WTC11 (cell line): ENCODE measurements at regions not wholly inside any gene's neighbourhood (a gene's known extent, or its start where the extent isn't known, plus 50 kb on each side); places are given as distances from the start of the nearest gene placed in this dataset.

Source experiments
- ATAC-seq: fragments of 200-7000 bp; cut with Tn5 transposase; 2 replicates; pipeline ENCODE4 v1.10.0; 2021; ENCODE audit warnings: mild to moderate bottlenecking, moderate library complexity
- CTCF ChIA-PET: fragments of 300-600 bp; sonication (Branson Sonifier 250); formaldehyde crosslinking; loops from one replicate; lab custom pipeline; 2021; ENCODE audit warnings: antibody characterized with exemption; lab: Charles Lee
- POLR2A ChIA-PET: fragments of 350-600 bp; sonication (Branson Sonifier 250); formaldehyde crosslinking; loops from one replicate; lab custom pipeline; 2021; ENCODE audit warnings: antibody characterized with exemption; lab: Charles Lee
- DNase-seq: peaks from one replicate; pipeline ENCODE4 v3.0.0; 2021; ENCODE audit warnings: low spot score
- H3K27ac Mint-ChIP-seq: 2 replicates; pipeline ENCODE4 v1.8.0; 2021; ENCODE audit warnings: mixed read lengths
- H3K27me3 Mint-ChIP-seq: 2 replicates; pipeline ENCODE4 v1.8.0; 2021; ENCODE audit warnings: low read depth, mild to moderate bottlenecking, moderate library complexity, mixed read lengths
- H3K36me3 Mint-ChIP-seq: 2 replicates; pipeline ENCODE4 v1.8.0; 2021; ENCODE audit warnings: mixed read lengths
- H3K4me1 Mint-ChIP-seq: 2 replicates; pipeline ENCODE4 v1.8.0; 2022; ENCODE audit warnings: mixed read lengths
- H3K4me3 Mint-ChIP-seq: 2 replicates; pipeline ENCODE4 v1.8.0; 2021; ENCODE audit warnings: mild to moderate bottlenecking, moderate library complexity, mixed read lengths
- H3K9me3 Mint-ChIP-seq: 2 replicates; pipeline ENCODE4 v1.8.0; 2021; ENCODE audit warnings: mixed read lengths
- ATF1 ChIP-seq: sonication (generic); formaldehyde crosslinking; IDR thresholded peaks from 2 replicates; pipeline ENCODE4 v1.8.1; 2023; ENCODE audit warnings: mild to moderate bottlenecking, moderate library complexity, missing genetic modification reagents
- CREB1 ChIP-seq: sonication (generic); formaldehyde crosslinking; IDR thresholded peaks from 2 replicates; pipeline ENCODE4 v1.8.0; 2023; ENCODE audit warnings: mild to moderate bottlenecking, missing genetic modification reagents
- CREM ChIP-seq: sonication (generic); formaldehyde crosslinking; IDR thresholded peaks from 2 replicates; pipeline ENCODE4 v1.8.1; 2022; ENCODE audit warnings: mild to moderate bottlenecking, missing genetic modification reagents, moderate library complexity
- IRF2 ChIP-seq: sonication (generic); formaldehyde crosslinking; IDR thresholded peaks from 2 replicates; pipeline ENCODE4 v1.8.0; 2022; ENCODE audit warnings: low read depth, missing genetic modification reagents, borderline replicate concordance
- MYBL2 ChIP-seq: sonication (generic); formaldehyde crosslinking; IDR thresholded peaks from 2 replicates; pipeline ENCODE4 v1.8.1; 2023; ENCODE audit warnings: mild to moderate bottlenecking, moderate library complexity, missing genetic modification reagents
- NFATC4 ChIP-seq: fragments of 250-450 bp; sonication (Bioruptor Pico); IDR thresholded peaks from 2 replicates; pipeline ENCODE4 v1.9.0; 2021; ENCODE audit warnings: mild to moderate bottlenecking
- NR2C2 ChIP-seq: sonication (generic); formaldehyde crosslinking; IDR thresholded peaks from 2 replicates; pipeline ENCODE4 v1.8.0; 2022; ENCODE audit warnings: mild to moderate bottlenecking, missing genetic modification reagents
- RORB ChIP-seq: fragments of 250-450 bp; sonication (Bioruptor Pico); IDR thresholded peaks from 2 replicates; pipeline ENCODE4 v1.9.0; 2021; ENCODE audit warnings: mild to moderate bottlenecking
- SMAD3 ChIP-seq: sonication (generic); formaldehyde crosslinking; IDR thresholded peaks from 2 replicates; pipeline ENCODE4 v1.8.0; 2022; ENCODE audit warnings: missing genetic modification reagents, mild to moderate bottlenecking, borderline replicate concordance
- ZNF121 ChIP-seq: sonication (generic); formaldehyde crosslinking; IDR thresholded peaks from 2 replicates; pipeline ENCODE4 v1.8.0; 2023; ENCODE audit warnings: missing genetic modification reagents
- ZNF138 ChIP-seq: sonication (generic); formaldehyde crosslinking; conservative IDR thresholded peaks from 2 replicates; pipeline ENCODE4 v1.8.1; 2022; ENCODE audit warnings: mild to moderate bottlenecking, moderate library complexity, missing genetic modification reagents
- ZNF219 ChIP-seq: sonication (generic); formaldehyde crosslinking; IDR thresholded peaks from 2 replicates; pipeline ENCODE4 v1.8.0; 2023; ENCODE audit warnings: missing genetic modification reagents, mild to moderate bottlenecking, borderline replicate concordance
- ZNF317 ChIP-seq: sonication (generic); formaldehyde crosslinking; IDR thresholded peaks from 2 replicates; pipeline ENCODE4 v1.8.1; 2023; ENCODE audit warnings: low read depth, mild to moderate bottlenecking, moderate library complexity, missing genetic modification reagents, borderline replicate concordance
- TF ChIP-seq, protein P1 (sequence below): fragments of 250-450 bp; sonication (Bioruptor Pico); conservative IDR thresholded peaks from 2 replicates; pipeline ENCODE4 v1.9.0; 2021; ENCODE audit warnings: mild to moderate bottlenecking
- TF ChIP-seq, protein P2 (sequence below): sonication (generic); formaldehyde crosslinking; IDR thresholded peaks from 2 replicates; pipeline ENCODE4 v1.8.1; 2022; ENCODE audit warnings: low read depth, missing genetic modification reagents, borderline replicate concordance
- TF ChIP-seq, protein P3 (sequence below): sonication (generic); formaldehyde crosslinking; IDR thresholded peaks from 2 replicates; pipeline ENCODE4 v1.8.1; 2023; ENCODE audit warnings: mild to moderate bottlenecking, moderate library complexity, missing genetic modification reagents
- TF ChIP-seq, protein P4 (sequence below): sonication (generic); formaldehyde crosslinking; IDR thresholded peaks from 2 replicates; pipeline ENCODE4 v1.8.1; 2023; ENCODE audit warnings: mild to moderate bottlenecking, missing genetic modification reagents, moderate library complexity
- TF ChIP-seq, protein P5 (sequence below): fragments of 250-450 bp; sonication (Bioruptor Pico); IDR thresholded peaks from 2 replicates; pipeline ENCODE4 v1.9.0; 2021; ENCODE audit warnings: moderate library complexity, mild to moderate bottlenecking, inconsistent platforms, borderline replicate concordance
- TF ChIP-seq, protein P6 (sequence below): fragments of 250-450 bp; sonication (Bioruptor Pico); IDR thresholded peaks from 2 replicates; pipeline ENCODE4 v1.9.0; 2021; ENCODE audit warnings: mild to moderate bottlenecking
- TF ChIP-seq, protein P7 (sequence below): fragments of 200-600 bp; IDR thresholded peaks from 2 replicates; pipeline ENCODE4 v1.8.0; 2022; ENCODE audit warnings: antibody characterized with exemption

DNA sequence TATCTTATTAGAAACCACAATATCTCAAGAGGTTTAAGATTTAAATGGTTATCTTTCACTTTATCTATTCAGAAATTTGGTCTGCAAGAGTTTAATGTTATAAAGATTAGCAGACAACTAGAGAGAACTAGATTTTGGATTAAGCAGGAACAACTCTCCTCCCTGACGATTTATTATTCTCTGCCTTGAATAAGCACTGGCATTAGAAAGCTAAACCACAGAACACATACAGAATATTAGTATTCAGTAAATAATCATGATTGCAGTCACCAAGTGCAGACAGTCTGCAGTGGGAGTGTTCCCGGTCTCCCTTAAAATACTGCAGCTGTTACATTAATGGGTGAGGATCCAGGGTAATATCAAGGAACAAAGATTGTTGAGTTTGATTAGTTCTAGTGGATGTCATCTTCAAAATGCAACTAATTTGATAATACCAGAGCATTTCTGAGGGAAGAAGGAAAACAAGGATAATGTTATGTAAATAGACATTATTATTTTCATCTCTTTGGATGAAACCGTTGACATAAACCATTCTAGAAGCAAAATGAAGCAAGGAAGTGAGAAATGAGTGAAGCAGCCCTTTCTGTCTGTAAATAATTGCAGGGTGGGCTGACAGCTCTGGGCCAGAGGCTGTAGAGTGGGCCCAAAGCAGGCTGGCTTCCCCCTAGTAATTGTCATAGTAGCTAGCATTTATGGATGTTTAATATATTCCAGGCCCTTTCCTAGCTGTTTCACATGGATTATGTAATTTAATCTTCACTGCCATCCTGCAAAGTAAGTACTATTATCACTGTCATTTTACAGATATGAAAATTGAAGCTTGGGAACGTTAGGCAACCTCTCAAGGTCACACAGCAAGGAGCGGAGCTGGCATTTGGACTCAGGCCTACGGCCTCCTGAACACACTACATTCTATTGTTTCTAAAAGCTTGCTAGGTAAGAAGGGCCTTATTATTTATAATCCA, 79.4 kb downstream of the DYRK2 start (continued):
- TF ChIP-seq ZNF219 = no peak

DNA sequence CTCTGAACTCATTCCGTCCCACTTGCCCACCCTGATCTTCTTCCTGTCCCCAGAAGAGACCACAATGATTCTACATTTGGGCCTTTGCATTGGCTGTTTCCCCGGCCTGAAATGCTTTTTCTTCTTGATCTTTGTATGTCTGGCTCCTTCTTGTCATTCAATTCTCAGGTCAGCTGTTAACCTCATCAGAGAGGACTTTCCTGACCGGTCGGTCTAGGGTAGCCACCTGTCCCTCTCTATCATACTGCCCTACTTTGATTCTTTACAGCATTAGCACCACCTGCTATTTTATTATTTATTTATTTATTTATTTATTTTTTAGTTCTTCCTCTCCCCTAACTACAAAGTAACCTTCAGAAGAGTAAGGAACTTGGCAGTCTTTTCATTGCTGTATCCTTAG, 84.3 kb downstream of the DYRK2 start:
- Mint-ChIP-seq H3K9me3 (no peaks in the 10 kb centered on the region), H3K27me3 (peaks cover 2% of the 10 kb centered on the region; the same call in 1 of the 2 replicates), H3K36me3 (no peaks in the 10 kb centered on the region), H3K4me1 (no peaks in the 10 kb centered on the region), H3K4me3 (no peak overlapping the region), H3K27ac (no peak overlapping the region)
- CTCF ChIA-PET = no interaction called here
- POLR2A ChIA-PET = interaction anchor here (1.3 kb wide), 1 partner anchor 9 kb away, joined by 3 read pairs; no protein-coding TSS in a partner anchor
- no peak for TF ChIP-seq MYBL2 (CRISPR knock-in tag)
- TF ChIP-seq, protein P1, sequence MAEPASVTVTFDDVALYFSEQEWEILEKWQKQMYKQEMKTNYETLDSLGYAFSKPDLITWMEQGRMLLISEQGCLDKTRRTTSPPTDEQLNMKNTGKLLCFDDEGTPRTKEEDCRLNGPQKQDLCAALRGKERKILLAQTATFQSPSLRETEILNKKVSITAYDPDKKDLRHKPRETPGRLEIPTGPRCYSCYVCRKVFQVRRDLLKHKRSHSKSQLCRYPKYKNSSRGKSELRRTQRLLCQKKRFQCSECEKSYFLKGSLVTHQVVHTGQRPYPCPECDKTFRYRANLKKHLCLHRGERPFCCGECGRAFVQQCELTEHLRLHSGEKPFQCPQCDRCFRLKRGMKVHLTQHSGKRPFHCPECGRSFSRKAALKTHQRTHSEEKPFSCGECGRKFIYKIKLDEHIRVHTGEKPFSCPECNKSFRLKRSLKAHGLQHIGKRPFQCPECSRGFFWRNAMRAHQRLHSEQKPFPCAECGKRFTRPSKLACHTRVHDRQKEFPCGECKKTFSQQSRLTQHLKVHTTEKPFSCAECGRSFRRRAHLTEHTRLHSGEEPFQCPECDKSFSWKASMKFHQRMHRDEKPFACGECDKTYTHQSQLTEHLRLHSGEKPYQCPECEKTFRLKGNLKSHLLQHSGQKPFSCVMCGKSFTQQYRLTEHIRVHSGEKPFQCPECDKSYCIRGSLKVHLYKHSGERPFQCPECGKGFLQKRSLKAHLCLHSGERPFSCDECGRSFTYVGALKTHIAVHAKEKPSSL (CRISPR knock-in tag) = no peak
- TF ChIP-seq, protein P2, sequence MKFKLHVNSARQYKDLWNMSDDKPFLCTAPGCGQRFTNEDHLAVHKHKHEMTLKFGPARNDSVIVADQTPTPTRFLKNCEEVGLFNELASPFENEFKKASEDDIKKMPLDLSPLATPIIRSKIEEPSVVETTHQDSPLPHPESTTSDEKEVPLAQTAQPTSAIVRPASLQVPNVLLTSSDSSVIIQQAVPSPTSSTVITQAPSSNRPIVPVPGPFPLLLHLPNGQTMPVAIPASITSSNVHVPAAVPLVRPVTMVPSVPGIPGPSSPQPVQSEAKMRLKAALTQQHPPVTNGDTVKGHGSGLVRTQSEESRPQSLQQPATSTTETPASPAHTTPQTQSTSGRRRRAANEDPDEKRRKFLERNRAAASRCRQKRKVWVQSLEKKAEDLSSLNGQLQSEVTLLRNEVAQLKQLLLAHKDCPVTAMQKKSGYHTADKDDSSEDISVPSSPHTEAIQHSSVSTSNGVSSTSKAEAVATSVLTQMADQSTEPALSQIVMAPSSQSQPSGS = no peak
- no peak for TF ChIP-seq IRF2 (CRISPR knock-in tag)
- TF ChIP-seq ZNF317 (CRISPR knock-in tag) = no peak
- no peak for TF ChIP-seq CREM (CRISPR knock-in tag)
- no peak for TF ChIP-seq ATF1 (CRISPR knock-in tag)
- no peak for TF ChIP-seq ZNF138 (CRISPR knock-in tag)
- TF ChIP-seq, protein P3, sequence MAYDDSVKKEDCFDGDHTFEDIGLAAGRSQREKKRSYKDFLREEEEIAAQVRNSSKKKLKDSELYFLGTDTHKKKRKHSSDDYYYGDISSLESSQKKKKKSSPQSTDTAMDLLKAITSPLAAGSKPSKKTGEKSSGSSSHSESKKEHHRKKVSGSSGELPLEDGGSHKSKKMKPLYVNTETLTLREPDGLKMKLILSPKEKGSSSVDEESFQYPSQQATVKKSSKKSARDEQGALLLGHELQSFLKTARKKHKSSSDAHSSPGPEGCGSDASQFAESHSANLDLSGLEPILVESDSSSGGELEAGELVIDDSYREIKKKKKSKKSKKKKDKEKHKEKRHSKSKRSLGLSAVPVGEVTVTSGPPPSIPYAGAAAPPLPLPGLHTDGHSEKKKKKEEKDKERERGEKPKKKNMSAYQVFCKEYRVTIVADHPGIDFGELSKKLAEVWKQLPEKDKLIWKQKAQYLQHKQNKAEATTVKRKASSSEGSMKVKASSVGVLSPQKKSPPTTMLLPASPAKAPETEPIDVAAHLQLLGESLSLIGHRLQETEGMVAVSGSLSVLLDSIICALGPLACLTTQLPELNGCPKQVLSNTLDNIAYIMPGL = no peak
- TF ChIP-seq NFATC4 (CRISPR knock-in tag) = no peak
- TF ChIP-seq, protein P4, sequence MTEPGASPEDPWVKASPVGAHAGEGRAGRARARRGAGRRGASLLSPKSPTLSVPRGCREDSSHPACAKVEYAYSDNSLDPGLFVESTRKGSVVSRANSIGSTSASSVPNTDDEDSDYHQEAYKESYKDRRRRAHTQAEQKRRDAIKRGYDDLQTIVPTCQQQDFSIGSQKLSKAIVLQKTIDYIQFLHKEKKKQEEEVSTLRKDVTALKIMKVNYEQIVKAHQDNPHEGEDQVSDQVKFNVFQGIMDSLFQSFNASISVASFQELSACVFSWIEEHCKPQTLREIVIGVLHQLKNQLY (CRISPR knock-in tag) = no peak
- TF ChIP-seq SMAD3 = no peak
- TF ChIP-seq, protein P5, sequence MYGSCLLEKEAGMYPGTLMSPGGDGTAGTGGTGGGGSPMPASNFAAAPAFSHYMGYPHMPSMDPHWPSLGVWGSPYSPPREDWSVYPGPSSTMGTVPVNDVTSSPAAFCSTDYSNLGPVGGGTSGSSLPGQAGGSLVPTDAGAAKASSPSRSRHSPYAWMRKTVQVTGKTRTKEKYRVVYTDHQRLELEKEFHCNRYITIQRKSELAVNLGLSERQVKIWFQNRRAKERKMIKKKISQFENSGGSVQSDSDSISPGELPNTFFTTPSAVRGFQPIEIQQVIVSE = no peak
- TF ChIP-seq CREB1 (CRISPR knock-in tag) = no peak
- TF ChIP-seq, protein P6, sequence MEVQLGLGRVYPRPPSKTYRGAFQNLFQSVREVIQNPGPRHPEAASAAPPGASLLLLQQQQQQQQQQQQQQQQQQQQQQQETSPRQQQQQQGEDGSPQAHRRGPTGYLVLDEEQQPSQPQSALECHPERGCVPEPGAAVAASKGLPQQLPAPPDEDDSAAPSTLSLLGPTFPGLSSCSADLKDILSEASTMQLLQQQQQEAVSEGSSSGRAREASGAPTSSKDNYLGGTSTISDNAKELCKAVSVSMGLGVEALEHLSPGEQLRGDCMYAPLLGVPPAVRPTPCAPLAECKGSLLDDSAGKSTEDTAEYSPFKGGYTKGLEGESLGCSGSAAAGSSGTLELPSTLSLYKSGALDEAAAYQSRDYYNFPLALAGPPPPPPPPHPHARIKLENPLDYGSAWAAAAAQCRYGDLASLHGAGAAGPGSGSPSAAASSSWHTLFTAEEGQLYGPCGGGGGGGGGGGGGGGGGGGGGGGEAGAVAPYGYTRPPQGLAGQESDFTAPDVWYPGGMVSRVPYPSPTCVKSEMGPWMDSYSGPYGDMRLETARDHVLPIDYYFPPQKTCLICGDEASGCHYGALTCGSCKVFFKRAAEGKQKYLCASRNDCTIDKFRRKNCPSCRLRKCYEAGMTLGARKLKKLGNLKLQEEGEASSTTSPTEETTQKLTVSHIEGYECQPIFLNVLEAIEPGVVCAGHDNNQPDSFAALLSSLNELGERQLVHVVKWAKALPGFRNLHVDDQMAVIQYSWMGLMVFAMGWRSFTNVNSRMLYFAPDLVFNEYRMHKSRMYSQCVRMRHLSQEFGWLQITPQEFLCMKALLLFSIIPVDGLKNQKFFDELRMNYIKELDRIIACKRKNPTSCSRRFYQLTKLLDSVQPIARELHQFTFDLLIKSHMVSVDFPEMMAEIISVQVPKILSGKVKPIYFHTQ = no peak
- TF ChIP-seq, protein P7, sequence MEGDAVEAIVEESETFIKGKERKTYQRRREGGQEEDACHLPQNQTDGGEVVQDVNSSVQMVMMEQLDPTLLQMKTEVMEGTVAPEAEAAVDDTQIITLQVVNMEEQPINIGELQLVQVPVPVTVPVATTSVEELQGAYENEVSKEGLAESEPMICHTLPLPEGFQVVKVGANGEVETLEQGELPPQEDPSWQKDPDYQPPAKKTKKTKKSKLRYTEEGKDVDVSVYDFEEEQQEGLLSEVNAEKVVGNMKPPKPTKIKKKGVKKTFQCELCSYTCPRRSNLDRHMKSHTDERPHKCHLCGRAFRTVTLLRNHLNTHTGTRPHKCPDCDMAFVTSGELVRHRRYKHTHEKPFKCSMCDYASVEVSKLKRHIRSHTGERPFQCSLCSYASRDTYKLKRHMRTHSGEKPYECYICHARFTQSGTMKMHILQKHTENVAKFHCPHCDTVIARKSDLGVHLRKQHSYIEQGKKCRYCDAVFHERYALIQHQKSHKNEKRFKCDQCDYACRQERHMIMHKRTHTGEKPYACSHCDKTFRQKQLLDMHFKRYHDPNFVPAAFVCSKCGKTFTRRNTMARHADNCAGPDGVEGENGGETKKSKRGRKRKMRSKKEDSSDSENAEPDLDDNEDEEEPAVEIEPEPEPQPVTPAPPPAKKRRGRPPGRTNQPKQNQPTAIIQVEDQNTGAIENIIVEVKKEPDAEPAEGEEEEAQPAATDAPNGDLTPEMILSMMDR = no peak
- no peak for TF ChIP-seq ZNF121 (CRISPR knock-in tag)
- TF ChIP-seq RORB (CRISPR knock-in tag) = no peak
- TF ChIP-seq NR2C2 (CRISPR knock-in tag) = no peak
- ATAC-seq (no peak), DNase-seq (no peak)
